ENCODE measurements at regions not wholly inside any gene's neighbourhood (a gene's known extent, or its start where the extent isn't known, plus 50 kb on each side); places are given as distances from the start of the nearest gene placed in this dataset.

- Histone ChIP-seq H3K9me3 (ENCODE audit: low read length) (no peaks in the 10 kb centered on the region), H3K79me2 (ENCODE audit: insufficient read depth, low read depth, low read length) (no peaks in the 10 kb centered on the region), H3K4me3 (ENCODE audit: low read depth, low read length, poor library complexity, severe bottlenecking) (no peak overlapping the region), H3K36me3 (ENCODE audit: insufficient read depth, low read length) (no peaks in the 10 kb centered on the region), H3K9me2 (ENCODE audit: insufficient read depth, low read length) (no peaks in the 10 kb centered on the region), H4K20me1 (ENCODE audit: insufficient read depth, low read length) (no peaks in the 10 kb centered on the region), H3K4me2 (ENCODE audit: low read length) (no peak overlapping the region), H3K4me1 (ENCODE audit: insufficient read depth, low read length, poor library complexity, severe bottlenecking) (no peaks in the 10 kb centered on the region), H2AFZ (ENCODE audit: low read length) (no peak overlapping the region), H3K27ac (ENCODE audit: low read depth, low read length, poor library complexity, severe bottlenecking) (no peak overlapping the region)
- TF ChIP-seq, protein P1, sequence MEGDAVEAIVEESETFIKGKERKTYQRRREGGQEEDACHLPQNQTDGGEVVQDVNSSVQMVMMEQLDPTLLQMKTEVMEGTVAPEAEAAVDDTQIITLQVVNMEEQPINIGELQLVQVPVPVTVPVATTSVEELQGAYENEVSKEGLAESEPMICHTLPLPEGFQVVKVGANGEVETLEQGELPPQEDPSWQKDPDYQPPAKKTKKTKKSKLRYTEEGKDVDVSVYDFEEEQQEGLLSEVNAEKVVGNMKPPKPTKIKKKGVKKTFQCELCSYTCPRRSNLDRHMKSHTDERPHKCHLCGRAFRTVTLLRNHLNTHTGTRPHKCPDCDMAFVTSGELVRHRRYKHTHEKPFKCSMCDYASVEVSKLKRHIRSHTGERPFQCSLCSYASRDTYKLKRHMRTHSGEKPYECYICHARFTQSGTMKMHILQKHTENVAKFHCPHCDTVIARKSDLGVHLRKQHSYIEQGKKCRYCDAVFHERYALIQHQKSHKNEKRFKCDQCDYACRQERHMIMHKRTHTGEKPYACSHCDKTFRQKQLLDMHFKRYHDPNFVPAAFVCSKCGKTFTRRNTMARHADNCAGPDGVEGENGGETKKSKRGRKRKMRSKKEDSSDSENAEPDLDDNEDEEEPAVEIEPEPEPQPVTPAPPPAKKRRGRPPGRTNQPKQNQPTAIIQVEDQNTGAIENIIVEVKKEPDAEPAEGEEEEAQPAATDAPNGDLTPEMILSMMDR (conservative IDR thresholded peaks at IDR 0.05; ENCODE audit: low read length), result no peak
- no peak for TF ChIP-seq EZH2phosphoT487 (IDR thresholded peaks at IDR 0.05; ENCODE audit: borderline replicate concordance, low read depth, low read length)
- no peak for DNase-seq (ENCODE audit: low spot score)
- POLR2A ChIA-PET, result interaction anchor here (1.0 kb wide), 1 partner anchor 15 kb away, joined by 3 read pairs; no protein-coding TSS in a partner anchor
- intact Hi-C loops (cut with micrococcal nuclease; ENCODE audit: unreplicated experiment), result no loop called here
- CTCF ChIA-PET (ENCODE audit: unreplicated experiment), result no interaction called here
- BruUV-seq (replicated peaks), result no TSS peak
Observed at GRCh38 chr10:117762819-117763172, 220.2 kb downstream of the EMX2 start.

- no peak overlapping the region for H3K4me2 ChIP-seq (ENCODE audit: low read length)
- H3K27ac ChIP-seq (ENCODE audit: low read depth, low read length, poor library complexity, severe bottlenecking), result no peak overlapping the region
- no peak overlapping the region for H2AFZ ChIP-seq (ENCODE audit: low read length)
- no peaks in the 10 kb centered on the region for H3K36me3 ChIP-seq (ENCODE audit: insufficient read depth, low read length)
- DNase-seq (ENCODE audit: low spot score), result no peak
- H4K20me1 ChIP-seq (ENCODE audit: insufficient read depth, low read length), result no peaks in the 10 kb centered on the region
- ChIA-PET POLR2A (interaction anchor here (1.0 kb wide), 1 partner anchor 16 kb away, joined by 3 read pairs; no protein-coding TSS in a partner anchor), CTCF (ENCODE audit: unreplicated experiment) (no interaction called here)
- no peaks in the 10 kb centered on the region for H3K9me3 ChIP-seq (ENCODE audit: low read length)
- H3K9me2 ChIP-seq (ENCODE audit: insufficient read depth, low read length), result no peaks in the 10 kb centered on the region
- H3K4me1 ChIP-seq (ENCODE audit: insufficient read depth, low read length, poor library complexity, severe bottlenecking), result no peaks in the 10 kb centered on the region
- BruUV-seq (replicated peaks), result no TSS peak
- TF ChIP-seq EZH2phosphoT487 (IDR thresholded peaks at IDR 0.05; ENCODE audit: borderline replicate concordance, low read depth, low read length), result no peak
- TF ChIP-seq, protein P1 (conservative IDR thresholded peaks at IDR 0.05; ENCODE audit: low read length), result no peak
- intact Hi-C loops (cut with micrococcal nuclease; ENCODE audit: unreplicated experiment), result no loop called here
- no peaks in the 10 kb centered on the region for H3K79me2 ChIP-seq (ENCODE audit: insufficient read depth, low read depth, low read length)
- H3K4me3 ChIP-seq (ENCODE audit: low read depth, low read length, poor library complexity, severe bottlenecking), result no peak overlapping the region
Observed at GRCh38 chr10:117763528-117763927, 221.0 kb downstream of the EMX2 start.

- no peak overlapping the region for H3K27ac ChIP-seq (ENCODE audit: low read depth, low read length, poor library complexity, severe bottlenecking)
- CTCF ChIA-PET (ENCODE audit: unreplicated experiment), result no interaction called here
- no peak for DNase-seq (ENCODE audit: low spot score)
- H4K20me1 ChIP-seq (ENCODE audit: insufficient read depth, low read length), result no peaks in the 10 kb centered on the region
- H3K9me2 ChIP-seq (ENCODE audit: insufficient read depth, low read length), result no peaks in the 10 kb centered on the region
- H3K79me2 ChIP-seq (ENCODE audit: insufficient read depth, low read depth, low read length), result no peaks in the 10 kb centered on the region
- no peaks in the 10 kb centered on the region for H3K4me1 ChIP-seq (ENCODE audit: insufficient read depth, low read length, poor library complexity, severe bottlenecking)
- H3K4me2 ChIP-seq (ENCODE audit: low read length), result no peak overlapping the region
- H2AFZ ChIP-seq (ENCODE audit: low read length), result no peak overlapping the region
- intact Hi-C loops (cut with micrococcal nuclease; ENCODE audit: unreplicated experiment), result no loop called here
- no peaks in the 10 kb centered on the region for H3K9me3 ChIP-seq (ENCODE audit: low read length)
- POLR2A ChIA-PET, result no interaction called here
- TF ChIP-seq EZH2phosphoT487 (IDR thresholded peaks at IDR 0.05; ENCODE audit: borderline replicate concordance, low read depth, low read length), result no peak
- TF ChIP-seq, protein P1 (conservative IDR thresholded peaks at IDR 0.05; ENCODE audit: low read length), result no peak
- no peak overlapping the region for H3K4me3 ChIP-seq (ENCODE audit: low read depth, low read length, poor library complexity, severe bottlenecking)
- H3K36me3 ChIP-seq (ENCODE audit: insufficient read depth, low read length), result no peaks in the 10 kb centered on the region
- no TSS peak for BruUV-seq (replicated peaks)
Observed at GRCh38 chr10:117768333-117769042, 225.9 kb downstream of the EMX2 start.
